Mesenchymal stem cell (in vitro differentiated cells and primary cell): ENCODE measurements at regions not wholly inside any gene's neighbourhood (a gene's known extent, or its start where the extent isn't known, plus 50 kb on each side); places are given as distances from the start of the nearest gene placed in this dataset.

Experiments used
- DNase-seq: peaks from one replicate; pipeline ENCODE4 v3.0.0-alpha.2; 2013
- H2AFZ ChIP-seq: one replicate; pipeline ENCODE4 v1.6.1; 2013; ENCODE audit warnings: low read depth, mild to moderate bottlenecking, control low read depth, inconsistent platforms, low read length, moderate library complexity
- H2AK5ac ChIP-seq: 2 replicates; pipeline ENCODE4 v1.6.1; 2013; ENCODE audit warnings: low read length, moderate library complexity, mild to moderate bottlenecking, inconsistent platforms; ENCODE audit not compliant: severe bottlenecking
- H2BK120ac ChIP-seq: one replicate; pipeline ENCODE4 v1.6.1; 2013; ENCODE audit warnings: low read depth, mild to moderate bottlenecking, inconsistent platforms, low read length, moderate library complexity
- H2BK12ac ChIP-seq, 2 experiments: one replicate each; pipeline ENCODE4 v1.6.1; 2013; ENCODE audit warnings: inconsistent platforms in 2 of 2, low read length in 2 of 2, mild to moderate bottlenecking in 2 of 2, moderate library complexity in 2 of 2, control low read depth in 1 of 2
- H2BK15ac ChIP-seq: one replicate; pipeline ENCODE4 v1.6.1; 2013; ENCODE audit warnings: mild to moderate bottlenecking, low read depth, inconsistent platforms; ENCODE audit not compliant: poor library complexity, severe bottlenecking
- H2BK5ac ChIP-seq: 2 replicates; pipeline ENCODE4 v1.6.1; 2013; ENCODE audit warnings: low read depth, mild to moderate bottlenecking, low read length, control low read depth, inconsistent platforms; ENCODE audit not compliant: poor library complexity, severe bottlenecking
- H3K14ac ChIP-seq, 2 experiments: one replicate each; pipeline ENCODE4 v1.6.1; 2013; ENCODE audit warnings: inconsistent platforms in 2 of 2, low read length in 2 of 2, control low read depth in 1 of 2, mild to moderate bottlenecking in 1 of 2, moderate library complexity in 1 of 2
- H3K18ac ChIP-seq, 2 experiments: one replicate each; pipeline ENCODE4 v1.6.1; 2013; ENCODE audit warnings: inconsistent platforms in 2 of 2, low read length in 2 of 2, control low read depth in 1 of 2, low read depth in 1 of 2, mild to moderate bottlenecking in 1 of 2
- H3K23ac ChIP-seq, 2 experiments: one replicate each; pipeline ENCODE4 v1.6.1; 2013; ENCODE audit warnings: inconsistent platforms in 2 of 2, low read length in 2 of 2, mild to moderate bottlenecking in 2 of 2, moderate library complexity in 2 of 2, control low read depth in 1 of 2
- H3K27ac ChIP-seq: 2 replicates; pipeline ENCODE4 v1.5.1; 2013; ENCODE audit warnings: mild to moderate bottlenecking, moderate library complexity, low read length, control low read depth, inconsistent platforms; ENCODE audit not compliant: poor library complexity, severe bottlenecking
- H3K27me3 ChIP-seq, 2 experiments: 2 replicates each; pipeline versions ENCODE4 v1.6.1 to v1.7.0; 2013; ENCODE audit warnings: low read length in 2 of 2, mild to moderate bottlenecking in 2 of 2, moderate library complexity in 2 of 2, control low read depth in 1 of 2, inconsistent platforms in 1 of 2; ENCODE audit not compliant: control insufficient read depth in 1 of 2, insufficient read depth in 1 of 2
- H3K36me3 ChIP-seq, 2 experiments: 2 replicates each; pipeline versions ENCODE4 v1.6.1 to v1.7.0; 2013; ENCODE audit warnings: low read length in 2 of 2, control low read depth in 1 of 2, inconsistent platforms in 1 of 2, low read depth in 1 of 2, mild to moderate bottlenecking in 1 of 2; ENCODE audit not compliant: insufficient read depth in 2 of 2, control insufficient read depth in 1 of 2
- H3K4ac ChIP-seq, 2 experiments: one replicate each; pipeline ENCODE4 v1.6.1; 2013; ENCODE audit warnings: inconsistent platforms in 2 of 2, low read length in 2 of 2, mild to moderate bottlenecking in 2 of 2, moderate library complexity in 2 of 2, control low read depth in 1 of 2, low read depth in 1 of 2
- H3K4me1 ChIP-seq: 2 replicates; pipeline ENCODE4 v1.6.1; 2013; ENCODE audit warnings: low read depth, low read length, control low read depth; ENCODE audit not compliant: control insufficient read depth, insufficient read depth
- H3K4me2 ChIP-seq: 2 replicates; pipeline ENCODE4 v1.6.1; 2013; ENCODE audit warnings: low read length, mild to moderate bottlenecking, inconsistent platforms; ENCODE audit not compliant: poor library complexity, severe bottlenecking
- H3K4me3 ChIP-seq, 2 experiments: 2 replicates each; pipeline versions ENCODE4 v1.5.1 to v1.7.0; 2013; ENCODE audit warnings: low read length in 2 of 2, mild to moderate bottlenecking in 2 of 2, control low read depth in 1 of 2, low read depth in 1 of 2; ENCODE audit not compliant: insufficient read depth in 1 of 2
- H3K79me1 ChIP-seq: replicated peaks from 2 replicates; pipeline ENCODE4 v1.6.1; 2013; ENCODE audit warnings: mild to moderate bottlenecking, control low read depth, low read length, inconsistent platforms; ENCODE audit not compliant: poor library complexity, severe bottlenecking
- H3K9ac ChIP-seq: 2 replicates; pipeline ENCODE4 v1.7.0; 2013; ENCODE audit warnings: mild to moderate bottlenecking, low read length, moderate library complexity
- H3K9me3 ChIP-seq: 2 replicates; pipeline ENCODE4 v1.7.0; 2013; ENCODE audit warnings: mild to moderate bottlenecking, low read length; ENCODE audit not compliant: control insufficient read depth
- H4K8ac ChIP-seq: one replicate; pipeline ENCODE4 v1.6.1; 2013; ENCODE audit warnings: inconsistent platforms, mild to moderate bottlenecking, low read length, moderate library complexity
- H4K91ac ChIP-seq: one replicate; pipeline ENCODE4 v1.6.1; 2013; ENCODE audit warnings: mild to moderate bottlenecking, low read length, inconsistent platforms
- WGBS: methylation state at CpG from one replicate; pipeline ENCODE4 v1.1.7; 2013; ENCODE audit warnings: mixed read lengths; 5-methylcytosine and 5-hydroxymethylcytosine counted together

- Histone ChIP-seq H2AK5ac (no peak overlapping the region), H4K91ac (no peak overlapping the region), H3K9me3 (peaks cover 13% of the 10 kb centered on the region), H2BK15ac (no peak overlapping the region), H3K4ac (no peak overlapping the region), H3K79me1 (no peaks in the 10 kb centered on the region), H3K4me3 (no peak overlapping the region), H3K23ac (no peak overlapping the region), H4K8ac (no peak overlapping the region), H3K14ac (no peak overlapping the region), H2BK12ac (no peak overlapping the region), H2BK5ac (no peak overlapping the region), H3K4me1 (no peaks in the 10 kb centered on the region), H3K27me3 (no peaks in the 10 kb centered on the region), H3K18ac (no peak overlapping the region), H3K4me2 (no peak overlapping the region), H3K36me3 (no peaks in the 10 kb centered on the region), H3K27ac (no peak overlapping the region), H2AFZ (no peak overlapping the region), H2BK120ac (no peak overlapping the region), H3K9ac (no peak overlapping the region)
- WGBS, result no CpG with 5 or more reads among the region's 1 CpG
- peak; percentile 6 for DNase-seq
Observed at GRCh38 chr3:24730173-24730572, 235.5 kb upstream of the THRB start.

- H3K4ac ChIP-seq, result no peak overlapping the region
- H3K14ac ChIP-seq, result no peak overlapping the region
- no peak overlapping the region for H4K8ac ChIP-seq
- H3K18ac ChIP-seq, result no peak overlapping the region
- no peak overlapping the region for H3K9ac ChIP-seq
- no peak overlapping the region for H2BK5ac ChIP-seq
- H3K27me3 ChIP-seq, result no peaks in the 10 kb centered on the region
- no peaks in the 10 kb centered on the region for H3K36me3 ChIP-seq
- H2BK120ac ChIP-seq, result no peak overlapping the region
- H3K4me2 ChIP-seq, result no peak overlapping the region
- H3K79me1 ChIP-seq, result no peaks in the 10 kb centered on the region
- H2BK15ac ChIP-seq, result no peak overlapping the region
- no peaks in the 10 kb centered on the region for H3K4me1 ChIP-seq
- H3K27ac ChIP-seq, result no peak overlapping the region
- no peak overlapping the region for H3K23ac ChIP-seq
- peaks cover 13% of the 10 kb centered on the region for H3K9me3 ChIP-seq
- H4K91ac ChIP-seq, result no peak overlapping the region
- no peak overlapping the region for H2AK5ac ChIP-seq
- H3K4me3 ChIP-seq, result no peak overlapping the region
- no peak overlapping the region for H2AFZ ChIP-seq
- DNase-seq, result no peak
- no peak overlapping the region for H2BK12ac ChIP-seq
Observed at GRCh38 chr3:24734019-24734418, 239.4 kb upstream of the THRB start.

GRCh38 chr3:24736701-24737100 is 242.1 kb upstream of the THRB start:
- Histone ChIP-seq H3K4ac (no peak overlapping the region), H2BK15ac (no peak overlapping the region), H3K79me1 (no peaks in the 10 kb centered on the region), H3K9ac (no peak overlapping the region), H4K8ac (no peak overlapping the region), H2AK5ac (no peak overlapping the region), H4K91ac (no peak overlapping the region), H3K4me3 (no peak overlapping the region), H3K18ac (no peak overlapping the region), H3K23ac (no peak overlapping the region), H2BK12ac (no peak overlapping the region), H3K27ac (no peak overlapping the region), H3K9me3 (peaks cover 13% of the 10 kb centered on the region), H3K14ac (no peak overlapping the region), H2BK120ac (no peak overlapping the region), H3K4me2 (no peak overlapping the region), H2AFZ (no peak overlapping the region), H3K36me3 (no peaks in the 10 kb centered on the region), H2BK5ac (no peak overlapping the region), H3K4me1 (no peaks in the 10 kb centered on the region), H3K27me3 (no peaks in the 10 kb centered on the region)
- no peak for DNase-seq
- WGBS, result 90% methylated on average over 2 of the region's 3 CpGs

GRCh38 chr3:24740326-24740725 is 245.7 kb upstream of the THRB start:
- Histone ChIP-seq H3K18ac (no peak overlapping the region), H3K4ac (no peak overlapping the region), H3K23ac (no peak overlapping the region), H4K91ac (no peak overlapping the region), H3K14ac (no peak overlapping the region), H3K9me3 (no peaks in the 10 kb centered on the region), H3K4me1 (no peaks in the 10 kb centered on the region), H3K27ac (no peak overlapping the region), H3K79me1 (no peaks in the 10 kb centered on the region), H2BK120ac (no peak overlapping the region), H3K36me3 (no peaks in the 10 kb centered on the region), H3K9ac (no peak overlapping the region), H3K4me2 (no peak overlapping the region), H2BK12ac (no peak overlapping the region), H2AK5ac (no peak overlapping the region), H3K4me3 (no peak overlapping the region), H2AFZ (no peak overlapping the region), H2BK5ac (no peak overlapping the region), H2BK15ac (no peak overlapping the region), H3K27me3 (no peaks in the 10 kb centered on the region), H4K8ac (no peak overlapping the region)
- 51% methylated on average over 3 of the region's 3 CpGs for WGBS
- DNase-seq, result no peak
